ENCODE measurements at regions not wholly inside any gene's neighbourhood (a gene's known extent, or its start where the extent isn't known, plus 50 kb on each side); places are given as distances from the start of the nearest gene placed in this dataset.

GRCh38 chr3:167051421-167051820, 328.7 kb downstream of the ZBBX start:
- TF ChIP-seq CTCF (IDR thresholded peaks at IDR 0.05) (no peak), POLR2A (IDR thresholded peaks at IDR 0.05) (no peak)

Measured in prostate gland (tissue), 2 donors.